ENCODE measurements at regions not wholly inside any gene's neighbourhood (a gene's known extent, or its start where the extent isn't known, plus 50 kb on each side); places are given as distances from the start of the nearest gene placed in this dataset.

DNA sequence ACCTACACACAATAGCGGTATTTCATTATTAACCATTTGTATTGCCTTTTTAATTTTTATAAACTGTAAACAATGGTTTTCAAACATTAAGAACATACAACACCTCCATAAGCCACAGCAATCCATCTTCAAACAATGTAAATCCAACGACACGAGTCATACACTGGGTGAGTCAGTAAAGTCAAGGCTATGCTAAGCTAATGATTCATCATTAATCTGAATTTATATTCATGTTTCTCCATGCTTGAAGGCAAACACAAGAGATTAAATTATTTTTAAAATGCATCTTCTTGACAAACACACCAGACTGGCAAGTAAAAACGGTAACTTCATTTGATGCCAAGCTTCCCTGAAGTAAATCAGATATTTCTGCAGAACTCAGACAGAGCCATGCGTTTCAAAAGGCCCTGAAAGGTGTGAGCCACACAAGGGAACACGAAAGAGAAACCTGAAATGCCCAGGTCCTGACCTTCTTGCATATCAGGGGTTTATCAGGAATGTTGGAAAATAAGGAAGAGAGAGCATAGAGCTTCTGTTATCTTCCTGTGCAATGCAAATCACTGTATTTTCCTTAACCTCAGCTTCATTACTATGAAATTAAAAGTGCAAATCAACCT is 162.5 kb downstream of the ALDH8A1 start:
- TF ChIP-seq, protein P1, sequence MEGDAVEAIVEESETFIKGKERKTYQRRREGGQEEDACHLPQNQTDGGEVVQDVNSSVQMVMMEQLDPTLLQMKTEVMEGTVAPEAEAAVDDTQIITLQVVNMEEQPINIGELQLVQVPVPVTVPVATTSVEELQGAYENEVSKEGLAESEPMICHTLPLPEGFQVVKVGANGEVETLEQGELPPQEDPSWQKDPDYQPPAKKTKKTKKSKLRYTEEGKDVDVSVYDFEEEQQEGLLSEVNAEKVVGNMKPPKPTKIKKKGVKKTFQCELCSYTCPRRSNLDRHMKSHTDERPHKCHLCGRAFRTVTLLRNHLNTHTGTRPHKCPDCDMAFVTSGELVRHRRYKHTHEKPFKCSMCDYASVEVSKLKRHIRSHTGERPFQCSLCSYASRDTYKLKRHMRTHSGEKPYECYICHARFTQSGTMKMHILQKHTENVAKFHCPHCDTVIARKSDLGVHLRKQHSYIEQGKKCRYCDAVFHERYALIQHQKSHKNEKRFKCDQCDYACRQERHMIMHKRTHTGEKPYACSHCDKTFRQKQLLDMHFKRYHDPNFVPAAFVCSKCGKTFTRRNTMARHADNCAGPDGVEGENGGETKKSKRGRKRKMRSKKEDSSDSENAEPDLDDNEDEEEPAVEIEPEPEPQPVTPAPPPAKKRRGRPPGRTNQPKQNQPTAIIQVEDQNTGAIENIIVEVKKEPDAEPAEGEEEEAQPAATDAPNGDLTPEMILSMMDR (IDR thresholded peaks at IDR 0.05; ENCODE audit: low read depth, low read length), result no peak
- no peak overlapping the region for H3K4me3 ChIP-seq (replicated peaks in 1 of 2; ENCODE audit: low read depth in 2 of 2, low read length in 2 of 2)
- peak; percentile 26 to 81 for DNase-seq (ENCODE audit: low read depth in 2 of 2)

GRCh38 chr6:134784336-134784735 is 165.6 kb downstream of the ALDH8A1 start:
- H3K4me3 ChIP-seq (replicated peaks in 1 of 2; ENCODE audit: low read depth in 2 of 2, low read length in 2 of 2), result no peak overlapping the region
- no peak for DNase-seq (ENCODE audit: low read depth in 2 of 2)
- TF ChIP-seq, protein P1 (IDR thresholded peaks at IDR 0.05; ENCODE audit: low read depth, low read length), result no peak

DNA sequence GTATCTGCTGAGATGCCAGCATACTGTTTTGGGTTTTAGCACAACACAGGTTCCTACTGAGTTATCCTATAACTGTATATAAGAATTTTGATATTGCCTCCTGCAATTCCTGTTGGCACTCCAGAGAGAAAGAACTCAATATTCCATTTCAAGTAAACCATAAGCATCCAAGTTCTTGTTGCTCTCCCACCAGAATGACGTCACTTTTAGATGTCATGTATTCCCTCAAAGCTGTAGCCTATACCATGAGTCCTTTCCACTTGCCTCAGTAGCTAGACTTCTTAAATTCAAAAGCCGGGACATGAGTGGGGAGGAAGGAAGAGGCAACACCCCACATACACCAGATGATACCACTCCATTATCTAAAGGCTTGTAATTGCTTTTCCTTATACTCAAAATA is 171.5 kb downstream of the ALDH8A1 start:
- TF ChIP-seq, protein P1 (IDR thresholded peaks at IDR 0.05; ENCODE audit: low read depth, low read length), result no peak
- no peak overlapping the region for H3K4me3 ChIP-seq (replicated peaks in 1 of 2; ENCODE audit: low read depth in 2 of 2, low read length in 2 of 2)
- no peak for DNase-seq (ENCODE audit: low read depth in 2 of 2)

DNA sequence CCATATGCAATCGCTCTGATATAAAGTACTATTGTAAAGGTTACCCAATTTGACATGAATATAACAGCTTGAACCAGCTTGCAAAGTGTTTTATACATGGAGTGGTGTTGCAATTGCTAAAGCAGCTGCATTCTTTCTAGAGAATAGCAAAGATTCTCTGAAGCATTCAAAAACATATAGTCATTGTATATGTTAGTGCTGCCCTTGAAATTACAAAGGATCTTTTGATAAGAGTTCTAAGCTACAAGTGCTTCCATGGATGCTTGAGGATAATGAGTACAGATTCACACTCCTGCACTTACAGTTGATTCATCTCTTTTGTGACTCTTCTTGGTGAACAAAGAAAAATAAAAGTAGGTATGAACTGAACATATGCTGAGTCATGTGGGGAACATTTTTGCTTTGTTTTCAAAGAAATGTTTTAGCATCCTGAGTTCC is 175.7 kb downstream of the ALDH8A1 start:
- TF ChIP-seq, protein P1 (IDR thresholded peaks at IDR 0.05; ENCODE audit: low read depth, low read length), result no peak
- DNase-seq (ENCODE audit: low read depth in 2 of 2), result peak; percentile 59 to 76
- H3K4me3 ChIP-seq (replicated peaks in 1 of 2; ENCODE audit: low read depth in 2 of 2, low read length in 2 of 2), result no peak overlapping the region

DNA sequence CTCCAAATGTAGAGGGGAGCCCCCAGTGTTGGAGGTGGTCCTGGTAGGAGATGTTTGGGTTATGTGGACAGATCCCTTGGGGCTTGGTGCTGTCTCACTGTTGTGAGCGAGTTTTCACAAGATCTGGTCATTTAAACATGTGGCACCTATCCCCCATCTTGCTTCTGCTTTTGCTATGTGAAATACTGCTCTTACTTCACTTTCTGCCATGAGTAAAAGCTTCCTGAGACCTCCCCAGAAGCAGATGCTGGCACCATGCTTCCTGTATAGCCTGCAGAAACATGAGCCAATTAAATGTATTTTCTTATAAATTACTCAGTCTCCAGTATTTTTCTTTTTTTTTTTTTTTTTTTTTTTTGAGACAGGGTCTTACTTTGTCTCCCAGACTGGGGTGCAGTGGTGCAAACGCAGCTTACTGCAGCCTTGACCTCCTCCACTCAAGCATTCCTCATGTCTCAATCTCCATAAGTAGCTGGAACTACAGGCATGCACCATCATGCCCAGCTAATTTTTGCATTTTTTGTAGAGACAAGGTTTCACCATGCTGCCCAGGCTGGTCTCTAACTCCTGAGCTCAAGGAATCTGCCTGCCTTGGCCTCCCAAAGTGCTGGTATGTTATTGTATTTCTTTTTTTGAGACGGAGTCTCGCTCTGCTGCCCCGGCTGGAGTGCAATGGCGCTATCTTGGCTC is 177.1 kb downstream of the ALDH8A1 start:
- TF ChIP-seq, protein P1 (IDR thresholded peaks at IDR 0.05; ENCODE audit: low read depth, low read length), result no peak
- H3K4me3 ChIP-seq (replicated peaks in 1 of 2; ENCODE audit: low read depth in 2 of 2, low read length in 2 of 2), result no peak overlapping the region
- no peak for DNase-seq (ENCODE audit: low read depth in 2 of 2)

- TF ChIP-seq, protein P1 (IDR thresholded peaks at IDR 0.05; ENCODE audit: low read depth, low read length), result no peak
- no peak overlapping the region for H3K4me3 ChIP-seq (replicated peaks in 1 of 2; ENCODE audit: low read depth in 2 of 2, low read length in 2 of 2)
- DNase-seq (ENCODE audit: low read depth in 2 of 2), result no peak
Measured at GRCh38 chr6:134768931-134769330, 181.0 kb downstream of the ALDH8A1 start.

All from cardiac fibroblast (primary cell).